LNCaP clone FGC (cell line): ENCODE measurements at regions not wholly inside any gene's neighbourhood (a gene's known extent, or its start where the extent isn't known, plus 50 kb on each side); places are given as distances from the start of the nearest gene placed in this dataset.

Source experiments
- DNase-seq: peaks from one replicate; pipeline ENCODE4 v3.0.0-alpha.2; 2011; ENCODE audit warnings: low read depth
- H3K4me3 ChIP-seq: 2 replicates; pipeline ENCODE4 v1.5.1; 2011; ENCODE audit warnings: mild to moderate bottlenecking, low read depth, low read length, control low read depth
- TF ChIP-seq, protein P1 (sequence below): IDR thresholded peaks from 2 replicates; pipeline ENCODE4 v1.5.1; 2012; ENCODE audit warnings: mild to moderate bottlenecking; ENCODE audit not compliant: control insufficient read depth, insufficient read depth; ENCODE audit errors: extremely low read depth

DNA sequence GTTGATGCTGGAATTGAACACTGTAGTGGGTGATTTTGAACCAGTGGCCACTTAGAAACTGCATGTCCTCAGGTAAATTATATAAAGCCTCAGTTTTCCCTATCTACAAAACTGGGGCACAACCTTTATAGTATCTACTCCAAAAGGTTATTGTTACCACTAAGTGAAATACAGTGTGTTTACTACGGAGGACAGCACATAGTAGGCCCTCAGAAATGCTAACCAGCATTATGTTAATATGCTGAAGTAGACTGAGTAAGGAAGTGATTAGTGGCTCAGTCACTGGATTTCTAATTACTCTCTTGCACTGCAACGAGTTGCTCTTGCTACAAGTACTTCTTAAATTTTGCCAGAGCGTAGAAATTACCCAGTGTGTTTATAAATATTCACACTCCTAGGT is 139.5 kb downstream of the HAUS1 start:
- no peak overlapping the region for H3K4me3 ChIP-seq
- no peak for DNase-seq
- TF ChIP-seq, protein P1, sequence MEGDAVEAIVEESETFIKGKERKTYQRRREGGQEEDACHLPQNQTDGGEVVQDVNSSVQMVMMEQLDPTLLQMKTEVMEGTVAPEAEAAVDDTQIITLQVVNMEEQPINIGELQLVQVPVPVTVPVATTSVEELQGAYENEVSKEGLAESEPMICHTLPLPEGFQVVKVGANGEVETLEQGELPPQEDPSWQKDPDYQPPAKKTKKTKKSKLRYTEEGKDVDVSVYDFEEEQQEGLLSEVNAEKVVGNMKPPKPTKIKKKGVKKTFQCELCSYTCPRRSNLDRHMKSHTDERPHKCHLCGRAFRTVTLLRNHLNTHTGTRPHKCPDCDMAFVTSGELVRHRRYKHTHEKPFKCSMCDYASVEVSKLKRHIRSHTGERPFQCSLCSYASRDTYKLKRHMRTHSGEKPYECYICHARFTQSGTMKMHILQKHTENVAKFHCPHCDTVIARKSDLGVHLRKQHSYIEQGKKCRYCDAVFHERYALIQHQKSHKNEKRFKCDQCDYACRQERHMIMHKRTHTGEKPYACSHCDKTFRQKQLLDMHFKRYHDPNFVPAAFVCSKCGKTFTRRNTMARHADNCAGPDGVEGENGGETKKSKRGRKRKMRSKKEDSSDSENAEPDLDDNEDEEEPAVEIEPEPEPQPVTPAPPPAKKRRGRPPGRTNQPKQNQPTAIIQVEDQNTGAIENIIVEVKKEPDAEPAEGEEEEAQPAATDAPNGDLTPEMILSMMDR, result no peak

DNA sequence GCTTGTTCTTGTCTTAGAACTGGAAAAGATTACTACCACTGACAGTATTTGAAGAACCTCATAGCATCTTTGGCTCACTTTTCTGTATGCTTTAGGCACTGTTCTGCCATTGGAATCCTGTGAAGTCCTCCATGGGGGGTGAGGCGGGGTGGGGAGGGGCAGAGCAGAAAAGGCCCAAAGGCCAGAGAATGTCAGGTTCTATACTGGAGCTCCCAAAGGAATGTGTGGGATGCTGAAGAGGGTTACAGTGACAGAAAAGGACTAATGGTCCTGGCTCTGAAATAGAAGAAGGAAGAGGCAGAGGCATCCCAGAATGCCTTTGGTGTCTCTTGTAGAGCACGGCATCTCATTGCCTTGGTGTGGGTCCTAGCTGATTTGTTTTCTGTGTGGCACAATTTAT is 141.9 kb downstream of the HAUS1 start:
- no peak for DNase-seq
- TF ChIP-seq, protein P1, result no peak
- no peak overlapping the region for H3K4me3 ChIP-seq

DNA sequence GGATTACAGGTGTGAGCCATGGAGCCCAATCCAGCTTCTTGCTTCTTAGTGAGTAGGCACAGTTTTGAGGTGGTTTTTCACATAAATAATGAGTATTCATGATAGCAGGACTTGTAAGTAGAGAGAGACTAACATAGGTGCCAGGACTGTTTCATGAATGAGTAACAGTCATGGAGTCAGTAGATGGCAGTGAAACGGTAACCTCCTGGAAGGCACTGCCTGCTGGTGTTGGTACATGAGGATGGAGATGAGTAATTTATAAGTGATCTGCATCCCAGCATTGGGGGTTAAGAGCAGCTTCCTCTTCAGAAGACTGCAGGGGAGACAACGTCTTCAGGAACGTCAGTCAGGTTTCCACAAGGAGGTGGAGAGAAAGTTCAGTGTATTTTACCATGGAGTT is 143.8 kb downstream of the HAUS1 start:
- TF ChIP-seq, protein P1, result no peak
- H3K4me3 ChIP-seq, result no peak overlapping the region
- no peak for DNase-seq

DNA sequence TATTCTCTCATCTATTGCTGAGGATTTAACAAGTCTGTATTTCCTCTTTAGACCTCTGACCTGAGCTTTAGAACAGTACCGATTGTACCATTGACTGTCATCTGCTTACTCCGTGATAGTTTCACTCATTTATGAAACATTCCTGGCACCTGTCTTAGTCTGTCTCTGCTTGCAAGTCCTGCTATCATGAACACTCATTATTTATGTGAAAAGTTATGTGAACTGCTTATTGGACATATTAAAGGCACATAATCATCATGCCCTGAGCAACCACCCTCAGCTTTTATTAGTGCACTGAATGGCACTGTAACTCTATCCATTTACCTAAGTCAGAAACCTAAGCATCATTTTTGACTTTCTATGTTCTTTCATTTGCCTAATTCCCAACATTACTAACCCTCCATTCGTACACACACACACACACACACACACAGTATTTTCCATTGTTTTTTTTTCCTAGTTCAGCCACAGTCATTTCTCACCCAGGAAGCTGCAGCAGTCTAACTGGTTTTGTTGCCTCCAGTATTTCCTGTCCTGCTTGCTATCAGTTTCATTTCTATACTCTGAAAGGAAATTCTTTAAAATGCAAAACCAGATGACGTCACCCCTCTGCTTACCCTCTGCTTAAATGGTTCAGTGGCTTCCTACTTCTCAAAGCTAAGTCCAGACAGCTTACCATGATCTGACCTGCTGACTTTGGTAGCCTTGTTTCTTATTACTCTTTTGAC is 146.1 kb downstream of the HAUS1 start:
- peak overlapping the region; percentile 43 for H3K4me3 ChIP-seq
- TF ChIP-seq, protein P1, result no peak
- peak; percentile 93 for DNase-seq

DNA sequence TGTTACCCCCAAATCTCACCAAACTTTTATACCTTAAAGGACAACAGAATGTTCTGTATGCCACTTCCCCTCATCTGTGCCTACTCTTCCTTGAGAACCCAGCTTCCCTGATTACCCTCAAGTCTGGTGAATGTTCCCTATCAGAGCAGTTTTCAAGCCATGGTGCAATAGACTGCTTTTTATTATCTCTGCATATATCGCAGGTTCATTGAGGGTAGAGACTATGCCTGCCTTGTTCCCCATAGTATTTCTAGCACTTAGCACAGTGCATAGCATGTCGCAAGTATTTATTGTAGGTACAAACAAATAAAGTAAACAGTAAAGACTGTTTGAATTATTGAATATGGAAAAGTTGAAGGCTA is 146.6 kb downstream of the HAUS1 start:
- TF ChIP-seq, protein P1, result no peak
- H3K4me3 ChIP-seq, result peak overlapping the region; percentile 43
- DNase-seq, result peak; percentile 36

DNA sequence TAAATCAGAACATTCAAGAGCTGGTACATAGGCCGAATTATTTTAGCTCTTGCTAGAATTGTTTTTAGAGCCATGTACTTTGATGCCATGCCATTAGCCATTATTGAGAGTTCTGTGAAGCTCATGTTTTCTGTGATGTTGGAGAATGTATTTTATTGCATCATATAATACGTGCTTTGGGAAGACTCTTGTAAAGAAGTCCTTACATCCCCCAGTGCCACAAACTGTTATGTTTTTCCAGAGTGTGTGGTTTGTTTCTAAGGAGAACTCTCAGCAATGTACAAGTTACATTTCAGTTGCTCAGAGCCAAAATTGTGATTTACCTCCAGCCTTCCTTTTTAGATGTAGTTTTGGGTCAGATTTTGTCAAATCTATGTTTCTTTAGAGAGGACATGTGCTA is 148.6 kb downstream of the HAUS1 start:
- no peak overlapping the region for H3K4me3 ChIP-seq
- no peak for DNase-seq
- TF ChIP-seq, protein P1, result no peak

DNA sequence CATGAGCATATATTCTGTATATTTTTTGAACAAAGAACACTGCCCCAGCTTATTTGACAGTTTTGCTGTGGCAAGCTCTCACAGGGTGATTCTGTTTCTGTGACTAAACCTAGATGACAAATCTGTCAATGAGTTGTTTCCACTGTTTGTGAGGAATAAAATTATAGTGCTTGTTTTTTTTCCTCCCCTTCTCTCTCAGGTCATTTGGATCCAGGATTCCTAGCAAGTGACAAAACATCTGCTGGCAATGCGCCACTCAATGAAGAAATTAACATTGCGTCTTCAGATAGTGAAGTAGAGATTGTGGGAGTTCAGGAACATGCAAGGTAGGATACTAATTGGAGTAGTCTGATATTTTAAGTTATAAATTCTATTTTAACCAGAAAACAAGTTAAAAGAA is 149.3 kb downstream of the HAUS1 start:
- no peak for DNase-seq
- H3K4me3 ChIP-seq, result no peak overlapping the region

More for the DNA sequence above, 149.3 kb downstream of the HAUS1 start:
- TF ChIP-seq, protein P1, result no peak
